ENCODE measurements at regions not wholly inside any gene's neighbourhood (a gene's known extent, or its start where the extent isn't known, plus 50 kb on each side); places are given as distances from the start of the nearest gene placed in this dataset.

DNA sequence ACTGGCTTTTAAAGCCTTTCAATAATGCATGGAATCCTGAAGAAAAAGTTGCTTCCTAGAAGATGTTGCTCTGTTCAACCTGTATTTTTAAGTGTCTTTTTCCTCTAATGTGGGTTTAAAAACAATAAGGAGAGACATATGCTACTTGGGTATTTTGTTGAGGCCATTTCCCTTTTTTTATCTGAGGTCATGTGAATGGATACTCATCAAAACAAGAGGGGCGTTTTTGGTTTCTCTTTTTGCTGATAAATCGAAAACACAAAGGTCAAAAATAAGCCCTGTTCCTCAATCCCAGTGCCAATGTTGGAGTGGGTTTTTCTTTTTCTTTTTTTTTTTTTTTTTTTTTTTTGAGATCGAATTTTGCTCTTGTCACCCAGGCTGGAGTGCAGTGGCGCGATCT lies 468.0 kb upstream of the RBFOX1 start:
- TF ChIP-seq, protein P1, sequence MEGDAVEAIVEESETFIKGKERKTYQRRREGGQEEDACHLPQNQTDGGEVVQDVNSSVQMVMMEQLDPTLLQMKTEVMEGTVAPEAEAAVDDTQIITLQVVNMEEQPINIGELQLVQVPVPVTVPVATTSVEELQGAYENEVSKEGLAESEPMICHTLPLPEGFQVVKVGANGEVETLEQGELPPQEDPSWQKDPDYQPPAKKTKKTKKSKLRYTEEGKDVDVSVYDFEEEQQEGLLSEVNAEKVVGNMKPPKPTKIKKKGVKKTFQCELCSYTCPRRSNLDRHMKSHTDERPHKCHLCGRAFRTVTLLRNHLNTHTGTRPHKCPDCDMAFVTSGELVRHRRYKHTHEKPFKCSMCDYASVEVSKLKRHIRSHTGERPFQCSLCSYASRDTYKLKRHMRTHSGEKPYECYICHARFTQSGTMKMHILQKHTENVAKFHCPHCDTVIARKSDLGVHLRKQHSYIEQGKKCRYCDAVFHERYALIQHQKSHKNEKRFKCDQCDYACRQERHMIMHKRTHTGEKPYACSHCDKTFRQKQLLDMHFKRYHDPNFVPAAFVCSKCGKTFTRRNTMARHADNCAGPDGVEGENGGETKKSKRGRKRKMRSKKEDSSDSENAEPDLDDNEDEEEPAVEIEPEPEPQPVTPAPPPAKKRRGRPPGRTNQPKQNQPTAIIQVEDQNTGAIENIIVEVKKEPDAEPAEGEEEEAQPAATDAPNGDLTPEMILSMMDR (IDR thresholded peaks at IDR 0.05), result no peak
- no peak for TF ChIP-seq POLR2A (IDR thresholded peaks at IDR 0.05)
